ENCODE measurements at regions not wholly inside any gene's neighbourhood (a gene's known extent, or its start where the extent isn't known, plus 50 kb on each side); places are given as distances from the start of the nearest gene placed in this dataset.
"Not testable (repeated sequence)": the region's sequence is repeated elsewhere in the genome, so short reads cannot be mapped to it uniquely, and the experiment has no call there.

GRCh38 chr4:156374894-156375293 lies 421.2 kb upstream of the CTSO start:
- no peaks in the 10 kb centered on the region for H3K4me1 ChIP-seq
- H3K27ac ChIP-seq: no peak overlapping the region
- no peaks in the 10 kb centered on the region for H3K36me3 ChIP-seq
- intact Hi-C loops (cut with DNase I): no loop called here
- no peaks in the 10 kb centered on the region for H3K9me3 ChIP-seq
- ATAC-seq (no peak), DNase-seq (no peak)
- H3K4me3 ChIP-seq: no peak overlapping the region
- H3K27me3 ChIP-seq: no peaks in the 10 kb centered on the region
- no peak for TF ChIP-seq CTCF (IDR thresholded peaks at IDR 0.05)

GRCh38 chr4:156374069-156374468 lies 420.4 kb upstream of the CTSO start:
- ATAC-seq (no peak), DNase-seq (no peak)
- TF ChIP-seq CTCF (IDR thresholded peaks at IDR 0.05): no peak
- no peaks in the 10 kb centered on the region for H3K9me3 ChIP-seq
- H3K4me3 ChIP-seq: no peak overlapping the region
- H3K4me1 ChIP-seq: no peaks in the 10 kb centered on the region
- H3K36me3 ChIP-seq: no peaks in the 10 kb centered on the region
- H3K27me3 ChIP-seq: no peaks in the 10 kb centered on the region
- intact Hi-C loops (cut with DNase I): no loop called here
- H3K27ac ChIP-seq: no peak overlapping the region

GRCh38 chr4:156367502-156367901 lies 413.8 kb upstream of the CTSO start:
- H3K4me1 ChIP-seq; H3K27ac ChIP-seq; DNase-seq; H3K36me3 ChIP-seq; intact Hi-C loops (cut with DNase I); H3K27me3 ChIP-seq; H3K9me3 ChIP-seq; ATAC-seq; H3K4me3 ChIP-seq: not testable (repeated sequence)

GRCh38 chr4:156362581-156362980 lies 408.9 kb upstream of the CTSO start:
- H3K36me3 ChIP-seq: no peaks in the 10 kb centered on the region
- H3K9me3 ChIP-seq: no peaks in the 10 kb centered on the region
- no peak overlapping the region for H3K4me3 ChIP-seq
- H3K27ac ChIP-seq: no peak overlapping the region
- no peaks in the 10 kb centered on the region for H3K27me3 ChIP-seq
- no peak for ATAC-seq
- intact Hi-C loops (cut with DNase I): no loop called here
- DNase-seq: no peak
- no peaks in the 10 kb centered on the region for H3K4me1 ChIP-seq
- no peak for TF ChIP-seq CTCF (IDR thresholded peaks at IDR 0.05)

GRCh38 chr4:156347412-156348075 lies 393.9 kb upstream of the CTSO start:
- intact Hi-C loops (cut with DNase I): no loop called here
- no peaks in the 10 kb centered on the region for H3K9me3 ChIP-seq
- DNase-seq: no peak
- no peak overlapping the region for H3K4me3 ChIP-seq
- H3K4me1 ChIP-seq: no peaks in the 10 kb centered on the region
- ATAC-seq: no peak
- no peaks in the 10 kb centered on the region for H3K36me3 ChIP-seq
- TF ChIP-seq CTCF (IDR thresholded peaks at IDR 0.05): no peak
- H3K27me3 ChIP-seq: no peaks in the 10 kb centered on the region
- no peak overlapping the region for H3K27ac ChIP-seq

GRCh38 chr4:156346959-156347385 lies 393.3 kb upstream of the CTSO start:
- no peak for TF ChIP-seq CTCF (IDR thresholded peaks at IDR 0.05)
- DNase-seq (no peak), ATAC-seq (no peak)
- intact Hi-C loops (cut with DNase I): no loop called here
- Histone ChIP-seq H3K27ac (no peak overlapping the region), H3K4me3 (no peak overlapping the region), H3K36me3 (no peaks in the 10 kb centered on the region), H3K27me3 (no peaks in the 10 kb centered on the region), H3K9me3 (no peaks in the 10 kb centered on the region), H3K4me1 (no peaks in the 10 kb centered on the region)

Measured in left lung (tissue), 4 donors.